ENCODE measurements at regions not wholly inside any gene's neighbourhood (a gene's known extent, or its start where the extent isn't known, plus 50 kb on each side); places are given as distances from the start of the nearest gene placed in this dataset.

DNA sequence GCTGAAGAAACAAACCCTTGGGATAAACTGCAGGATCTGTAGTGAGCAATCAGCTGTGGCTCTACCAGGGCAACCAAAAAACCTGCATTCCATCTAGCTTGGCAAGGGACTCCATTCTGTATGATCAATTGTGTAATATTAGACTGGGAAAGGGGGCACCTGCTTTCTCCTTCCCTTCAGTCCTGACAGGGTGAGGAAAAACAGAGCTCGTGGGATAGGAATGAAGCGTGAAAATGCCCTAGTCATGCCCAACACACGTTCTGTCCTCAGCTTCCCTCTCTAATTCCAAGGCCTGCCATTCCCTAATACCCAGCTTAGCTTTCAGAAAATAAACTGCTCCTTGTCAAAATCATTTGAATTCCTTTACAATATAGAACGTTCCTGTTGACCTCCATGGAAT is 442.3 kb downstream of the PLPP3 start:
- no peak overlapping the region for H2AFZ ChIP-seq (ENCODE audit: low read length)
- H2BK12ac ChIP-seq (ENCODE audit: low read length): no peak overlapping the region
- H2BK120ac ChIP-seq (ENCODE audit: low read depth, low read length): no peak overlapping the region
- H4K8ac ChIP-seq (ENCODE audit: low read depth, low read length): no peak overlapping the region
- H3K27me3 ChIP-seq (ENCODE audit: control insufficient read depth in 3 of 3, insufficient read depth in 3 of 3, low read depth in 1 of 3, low read length in 3 of 3): peaks cover 0 to 3% (median 0%) of the 10 kb centered on the region in 3 experiments
- no peak overlapping the region for H3K4ac ChIP-seq (ENCODE audit: low read length)
- peaks cover 0 to 2% of the 10 kb centered on the region in 2 donors for H3K4me1 ChIP-seq (ENCODE audit: control insufficient read depth in 2 of 2, insufficient read depth in 1 of 2, low read depth in 1 of 2, low read length in 2 of 2)
- DNase-seq (ENCODE audit: low spot score): no peak
- H4K91ac ChIP-seq (ENCODE audit: low read depth, low read length, poor library complexity): no peak overlapping the region
- no peak overlapping the region for H2BK15ac ChIP-seq (ENCODE audit: low read length)
- no peak overlapping the region for H3K9ac ChIP-seq (ENCODE audit: low read depth, low read length, poor library complexity)
- no peak overlapping the region for H2AK5ac ChIP-seq (ENCODE audit: low read depth, low read length)
- no peak overlapping the region for H3K14ac ChIP-seq (ENCODE audit: low read length)
- H3K18ac ChIP-seq (ENCODE audit: low read length): no peak overlapping the region
- WGBS, 2 donors (ENCODE audit: extremely low coverage in 2 of 2, insufficient read length in 2 of 2, insufficient replicate concordance in 1 of 2): no CpG with 5 or more reads among the region's 4 CpGs
- no peak overlapping the region for H3K4me3 ChIP-seq (ENCODE audit: low read length in 2 of 2)
- no peak overlapping the region for H3K4me2 ChIP-seq (ENCODE audit: insufficient read depth, low read length, poor library complexity, severe bottlenecking)
- no peak overlapping the region for H3K23ac ChIP-seq (ENCODE audit: low read depth, low read length, poor library complexity)
- no peaks in the 10 kb centered on the region for H3K79me1 ChIP-seq (ENCODE audit: low read depth, low read length)
- no peak overlapping the region for H3K27ac ChIP-seq (replicated peaks; ENCODE audit: low read length)
- H2BK5ac ChIP-seq (ENCODE audit: low read length): no peak overlapping the region
- H3K9me3 ChIP-seq (replicated peaks in 1 of 2; ENCODE audit: control insufficient read depth in 2 of 2, insufficient read depth in 1 of 2, low read depth in 1 of 2, low read length in 2 of 2): no peaks in the 10 kb centered on the region
- H3K36me3 ChIP-seq (replicated peaks in 1 of 2; ENCODE audit: control insufficient read depth in 2 of 2, insufficient read depth in 2 of 2, low read length in 2 of 2): no peaks in the 10 kb centered on the region

DNA sequence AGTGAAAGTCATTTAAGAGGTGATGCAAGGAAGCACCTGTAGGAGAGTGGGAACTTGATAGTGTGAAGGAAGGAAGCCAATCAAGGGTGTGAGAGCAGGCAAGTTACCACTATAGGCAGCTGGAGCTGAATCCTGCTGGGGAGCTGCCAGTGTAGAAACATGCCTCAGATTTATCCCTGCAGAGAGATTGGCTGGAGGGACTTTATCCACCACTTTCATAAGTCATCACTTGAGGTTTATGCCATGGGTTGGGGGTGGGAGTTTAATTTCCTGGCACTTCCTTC is 443.6 kb downstream of the PLPP3 start:
- Histone ChIP-seq H3K14ac (ENCODE audit: low read length) (no peak overlapping the region), H3K4ac (ENCODE audit: low read length) (no peak overlapping the region)
- DNase-seq (ENCODE audit: low spot score): no peak

DNA sequence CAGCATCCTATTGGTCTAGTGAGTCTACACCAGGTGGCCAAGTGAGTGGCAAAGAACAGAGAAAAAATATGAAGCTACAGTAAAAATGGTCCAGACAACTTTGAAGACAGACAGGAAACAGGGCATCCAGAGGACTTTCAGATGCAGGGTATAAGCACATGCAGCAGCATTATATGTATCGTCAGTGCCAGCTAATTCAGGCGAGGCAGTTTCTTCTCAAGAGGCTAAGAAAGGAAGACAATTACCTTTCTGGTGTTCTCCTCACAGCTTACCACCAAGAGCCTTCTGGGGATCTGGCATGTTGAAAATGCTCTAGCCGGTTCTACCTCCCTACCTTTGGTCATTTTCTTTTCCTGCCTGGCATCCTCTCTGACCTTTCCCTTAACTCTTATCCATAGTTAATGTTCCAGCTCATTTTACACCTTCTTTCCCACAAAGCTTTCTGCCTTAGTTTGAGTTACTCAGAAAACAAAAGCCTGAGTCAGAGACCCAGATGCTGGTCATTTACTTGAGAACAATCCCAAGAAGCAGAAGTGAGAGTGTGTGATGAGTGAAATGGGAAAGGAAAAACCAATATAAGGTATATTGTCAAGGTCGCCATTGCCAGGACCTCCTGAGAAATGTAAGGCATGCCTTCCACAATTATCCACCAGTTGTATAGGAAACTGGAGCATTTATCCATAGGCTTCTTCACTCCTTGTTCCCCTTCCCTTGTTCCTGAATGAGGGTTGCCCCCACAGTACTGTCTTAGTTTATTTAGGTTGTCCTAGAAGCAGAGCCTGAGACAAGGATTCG is 444.1 kb downstream of the PLPP3 start:
- DNase-seq (ENCODE audit: low spot score): no peak
- H4K8ac ChIP-seq (ENCODE audit: low read depth, low read length): no peak overlapping the region

More for the DNA sequence above, 443.6 kb downstream of the PLPP3 start:
- Histone ChIP-seq H3K27ac (replicated peaks; ENCODE audit: low read length) (no peak overlapping the region), H3K9ac (ENCODE audit: low read depth, low read length, poor library complexity) (no peak overlapping the region), H2AFZ (ENCODE audit: low read length) (no peak overlapping the region), H3K27me3 (ENCODE audit: control insufficient read depth in 3 of 3, insufficient read depth in 3 of 3, low read depth in 1 of 3, low read length in 3 of 3) (peaks cover 0 to 3% (median 0%) of the 10 kb centered on the region in 3 experiments), H3K9me3 (replicated peaks in 1 of 2; ENCODE audit: control insufficient read depth in 2 of 2, insufficient read depth in 1 of 2, low read depth in 1 of 2, low read length in 2 of 2) (no peaks in the 10 kb centered on the region), H3K79me1 (ENCODE audit: low read depth, low read length) (no peaks in the 10 kb centered on the region), H2BK120ac (ENCODE audit: low read depth, low read length) (no peak overlapping the region), H2AK5ac (ENCODE audit: low read depth, low read length) (no peak overlapping the region), H3K36me3 (replicated peaks in 1 of 2; ENCODE audit: control insufficient read depth in 2 of 2, insufficient read depth in 2 of 2, low read length in 2 of 2) (no peaks in the 10 kb centered on the region), H2BK12ac (ENCODE audit: low read length) (no peak overlapping the region), H2BK5ac (ENCODE audit: low read length) (no peak overlapping the region), H3K4me2 (ENCODE audit: insufficient read depth, low read length, poor library complexity, severe bottlenecking) (no peak overlapping the region), H3K4me1 (ENCODE audit: control insufficient read depth in 2 of 2, insufficient read depth in 1 of 2, low read depth in 1 of 2, low read length in 2 of 2) (peaks cover 0 to 2% of the 10 kb centered on the region in 2 donors), H4K91ac (ENCODE audit: low read depth, low read length, poor library complexity) (no peak overlapping the region), H2BK15ac (ENCODE audit: low read length) (no peak overlapping the region), H3K18ac (ENCODE audit: low read length) (no peak overlapping the region), H3K23ac (ENCODE audit: low read depth, low read length, poor library complexity) (no peak overlapping the region), H4K8ac (ENCODE audit: low read depth, low read length) (no peak overlapping the region), H3K4me3 (ENCODE audit: low read length in 2 of 2) (no peak overlapping the region)

DNA sequence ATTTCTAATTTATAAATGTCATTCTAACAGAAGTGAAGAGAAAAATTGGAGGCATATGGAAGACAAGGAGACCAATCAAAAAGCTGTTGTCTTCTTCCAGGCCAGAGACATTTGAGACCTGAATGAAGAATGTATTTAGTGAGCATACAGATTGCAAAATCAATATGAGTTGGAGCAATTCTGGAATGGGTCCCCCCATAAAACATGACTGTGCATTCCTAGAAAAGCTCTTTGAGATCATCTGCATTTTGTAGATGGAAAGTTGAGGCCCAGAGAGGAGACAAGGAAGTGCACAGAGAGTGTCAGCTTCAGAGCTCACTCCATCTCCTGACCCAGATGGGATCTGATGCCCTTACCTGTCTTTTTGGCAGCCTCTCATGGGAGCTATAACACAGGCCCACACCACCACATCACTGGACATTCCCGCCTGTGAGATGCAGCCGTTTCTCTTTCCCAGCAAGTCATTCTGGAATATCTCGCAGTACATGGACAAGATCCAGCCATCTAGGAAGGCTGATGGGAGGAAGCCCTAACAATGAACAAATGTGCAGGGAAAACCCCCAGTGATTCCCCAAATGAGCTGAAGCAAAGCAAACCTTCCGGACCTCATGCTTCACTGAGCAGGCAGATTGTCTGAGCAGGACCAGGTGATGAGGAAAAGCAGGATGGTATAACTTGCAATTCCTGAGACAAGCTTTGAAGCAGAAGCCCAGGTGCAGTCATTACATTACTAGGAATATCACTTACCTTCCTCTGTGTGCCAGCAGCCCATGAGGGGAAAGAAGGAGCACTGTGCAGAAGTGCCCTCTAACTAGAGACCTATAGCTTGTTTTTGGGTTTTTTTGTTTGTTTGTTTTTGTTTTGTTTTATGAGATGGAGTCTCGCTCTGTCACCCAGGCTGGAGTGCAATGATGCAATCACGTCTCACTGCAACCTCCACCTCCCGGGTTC is 445.6 kb downstream of the PLPP3 start:
- no peak overlapping the region for H2AK5ac ChIP-seq (ENCODE audit: low read depth, low read length)
- H3K18ac ChIP-seq (ENCODE audit: low read length): no peak overlapping the region
- no peak overlapping the region for H3K4me3 ChIP-seq (ENCODE audit: low read length in 2 of 2)
- no peak overlapping the region for H3K9ac ChIP-seq (ENCODE audit: low read depth, low read length, poor library complexity)
- H2BK15ac ChIP-seq (ENCODE audit: low read length): no peak overlapping the region
- no peak overlapping the region for H3K27ac ChIP-seq (replicated peaks; ENCODE audit: low read length)
- H4K8ac ChIP-seq (ENCODE audit: low read depth, low read length): no peak overlapping the region
- no peak overlapping the region for H3K14ac ChIP-seq (ENCODE audit: low read length)
- H3K9me3 ChIP-seq (replicated peaks in 1 of 2; ENCODE audit: control insufficient read depth in 2 of 2, insufficient read depth in 1 of 2, low read depth in 1 of 2, low read length in 2 of 2): no peaks in the 10 kb centered on the region
- H3K36me3 ChIP-seq (replicated peaks in 1 of 2; ENCODE audit: control insufficient read depth in 2 of 2, insufficient read depth in 2 of 2, low read length in 2 of 2): no peaks in the 10 kb centered on the region
- no peak overlapping the region for H4K91ac ChIP-seq (ENCODE audit: low read depth, low read length, poor library complexity)
- peaks cover 0 to 3% (median 0%) of the 10 kb centered on the region in 3 experiments for H3K27me3 ChIP-seq (ENCODE audit: control insufficient read depth in 3 of 3, insufficient read depth in 3 of 3, low read depth in 1 of 3, low read length in 3 of 3)
- no peak overlapping the region for H2BK12ac ChIP-seq (ENCODE audit: low read length)
- H2BK120ac ChIP-seq (ENCODE audit: low read depth, low read length): no peak overlapping the region
- H2AFZ ChIP-seq (ENCODE audit: low read length): no peak overlapping the region
- DNase-seq (ENCODE audit: low spot score): no peak
- WGBS, 2 donors (ENCODE audit: extremely low coverage in 2 of 2, insufficient read length in 2 of 2, insufficient replicate concordance in 1 of 2): no CpG with 5 or more reads among the region's 7 CpGs
- H3K23ac ChIP-seq (ENCODE audit: low read depth, low read length, poor library complexity): no peak overlapping the region
- no peaks in the 10 kb centered on the region for H3K4me1 ChIP-seq (ENCODE audit: control insufficient read depth in 2 of 2, insufficient read depth in 1 of 2, low read depth in 1 of 2, low read length in 2 of 2)
- H3K4me2 ChIP-seq (ENCODE audit: insufficient read depth, low read length, poor library complexity, severe bottlenecking): no peak overlapping the region
- no peaks in the 10 kb centered on the region for H3K79me1 ChIP-seq (ENCODE audit: low read depth, low read length)
- H2BK5ac ChIP-seq (ENCODE audit: low read length): no peak overlapping the region
- H3K4ac ChIP-seq (ENCODE audit: low read length): no peak overlapping the region

More for the DNA sequence above, 444.1 kb downstream of the PLPP3 start:
- Histone ChIP-seq H3K27ac (replicated peaks; ENCODE audit: low read length) (no peak overlapping the region), H2BK120ac (ENCODE audit: low read depth, low read length) (no peak overlapping the region), H2BK5ac (ENCODE audit: low read length) (no peak overlapping the region), H2BK12ac (ENCODE audit: low read length) (no peak overlapping the region), H3K79me1 (ENCODE audit: low read depth, low read length) (no peaks in the 10 kb centered on the region), H3K4me2 (ENCODE audit: insufficient read depth, low read length, poor library complexity, severe bottlenecking) (no peak overlapping the region), H3K9me3 (replicated peaks in 1 of 2; ENCODE audit: control insufficient read depth in 2 of 2, insufficient read depth in 1 of 2, low read depth in 1 of 2, low read length in 2 of 2) (no peaks in the 10 kb centered on the region), H2BK15ac (ENCODE audit: low read length) (no peak overlapping the region), H2AK5ac (ENCODE audit: low read depth, low read length) (no peak overlapping the region), H3K23ac (ENCODE audit: low read depth, low read length, poor library complexity) (no peak overlapping the region), H3K4me3 (ENCODE audit: low read length in 2 of 2) (no peak overlapping the region), H3K18ac (ENCODE audit: low read length) (no peak overlapping the region), H3K4ac (ENCODE audit: low read length) (no peak overlapping the region), H3K4me1 (ENCODE audit: control insufficient read depth in 2 of 2, insufficient read depth in 1 of 2, low read depth in 1 of 2, low read length in 2 of 2) (peaks cover 0 to 2% of the 10 kb centered on the region in 2 donors), H3K14ac (ENCODE audit: low read length) (no peak overlapping the region), H3K27me3 (ENCODE audit: control insufficient read depth in 3 of 3, insufficient read depth in 3 of 3, low read depth in 1 of 3, low read length in 3 of 3) (peaks cover 0 to 3% (median 0%) of the 10 kb centered on the region in 3 experiments), H3K9ac (ENCODE audit: low read depth, low read length, poor library complexity) (no peak overlapping the region), H4K91ac (ENCODE audit: low read depth, low read length, poor library complexity) (no peak overlapping the region), H3K36me3 (replicated peaks in 1 of 2; ENCODE audit: control insufficient read depth in 2 of 2, insufficient read depth in 2 of 2, low read length in 2 of 2) (no peaks in the 10 kb centered on the region), H2AFZ (ENCODE audit: low read length) (no peak overlapping the region)
- WGBS, 2 donors (ENCODE audit: extremely low coverage in 2 of 2, insufficient read length in 2 of 2, insufficient replicate concordance in 1 of 2): no CpG with 5 or more reads among the region's 5 CpGs

All from neuronal stem cell (in vitro differentiated cells).